ENCODE measurements at regions not wholly inside any gene's neighbourhood (a gene's known extent, or its start where the extent isn't known, plus 50 kb on each side); places are given as distances from the start of the nearest gene placed in this dataset.

- FAIRE-seq, result no peak
Measured at GRCh38 chr14:34005901-34006300, 55.0 kb upstream of the EGLN3 start.

More at GRCh38 chr14:34005901-34006300, 55.0 kb upstream of the EGLN3 start:
- Histone ChIP-seq H3K9me1 (replicated peaks; ENCODE audit: control insufficient read depth, extremely low read depth, insufficient read depth, low read length) (no peaks in the 10 kb centered on the region), H3K27me3 (ENCODE audit: control insufficient read depth in 2 of 2, insufficient read depth in 2 of 2, low read length in 2 of 2) (peaks cover 0 to 3% of the 10 kb centered on the region in 2 experiments), H3K4me3 (replicated peaks in 1 of 3; ENCODE audit: insufficient read depth in 1 of 3, low read depth in 1 of 3, low read length in 3 of 3) (no peak overlapping the region), H3K9me3 (replicated peaks; ENCODE audit: control insufficient read depth, insufficient read depth, low read length) (no peaks in the 10 kb centered on the region), H3K27ac (ENCODE audit: insufficient read depth, low read depth, low read length) (no peak overlapping the region), H2AFZ (ENCODE audit: low read depth, low read length) (no peak overlapping the region), H3K4me1 (ENCODE audit: control insufficient read depth, extremely low read depth, insufficient read depth, low read length) (no peaks in the 10 kb centered on the region), H4K20me1 (replicated peaks; ENCODE audit: control insufficient read depth, extremely low read depth, insufficient read depth, low read length) (no peaks in the 10 kb centered on the region), H3K4me2 (ENCODE audit: insufficient read depth, low read length) (no peak overlapping the region), H3K79me2 (ENCODE audit: control insufficient read depth, insufficient read depth, low read length) (no peaks in the 10 kb centered on the region), H3K36me3 (ENCODE audit: control insufficient read depth in 2 of 2, extremely low read depth in 1 of 2, insufficient read depth in 2 of 2, low read length in 2 of 2) (no peaks in the 10 kb centered on the region), H3K9ac (replicated peaks; ENCODE audit: extremely low read depth, insufficient read depth, low read length) (no peak overlapping the region)
- intact Hi-C loops (cut with micrococcal nuclease), result no loop called here
- dilution Hi-C loops (cut with MboI; ENCODE audit: extremely low pct_ligation_motif_present, low sequenced_read_pairs), result no loop called here
- BruUV-seq (replicated peaks), result no TSS peak
- TF ChIP-seq FOS (IDR thresholded peaks at IDR 0.05; ENCODE audit: borderline replicate concordance, insufficient read depth, low read length) (no peak), POLR2AphosphoS5 (IDR thresholded peaks at IDR 0.05; ENCODE audit: insufficient read depth, low read depth, low read length) (no peak), GATA2 (IDR thresholded peaks at IDR 0.05; ENCODE audit: insufficient read depth, insufficient read length, low read depth, low read length) (no peak), MAX (IDR thresholded peaks at IDR 0.05; ENCODE audit: insufficient read depth, insufficient read length) (no peak), CTCF (IDR thresholded peaks at IDR 0.05; ENCODE audit: extremely low read depth in 1 of 2, insufficient read depth in 1 of 2, low read depth in 1 of 2, low read length in 2 of 2) (no peak), EZH2 (IDR thresholded peaks at IDR 0.05; ENCODE audit: borderline replicate concordance, low read depth, low read length, severe bottlenecking) (no peak), MYC (IDR thresholded peaks at IDR 0.05; ENCODE audit: low read depth, low read length) (no peak), JUN (IDR thresholded peaks at IDR 0.05; ENCODE audit: borderline replicate concordance, insufficient read depth, insufficient read length, low read depth) (no peak), POLR2A (IDR thresholded peaks at IDR 0.05; ENCODE audit: low read depth, low read length) (no peak)
- DNase-seq (ENCODE audit: low read depth, low spot score), result no peak
- ChIA-PET CTCF (no interaction called here), POLR2A (no interaction called here)

All from endothelial cell of umbilical vein (primary cell).